Lower leg skin (tissue), 4 donors: ENCODE measurements at regions not wholly inside any gene's neighbourhood (a gene's known extent, or its start where the extent isn't known, plus 50 kb on each side); places are given as distances from the start of the nearest gene placed in this dataset.
"Not testable (repeated sequence)": the region's sequence is repeated elsewhere in the genome, so short reads cannot be mapped to it uniquely, and the experiment has no call there.

Source experiments
- DNase-seq, 2 donors: peaks; one replicate each; pipeline ENCODE4 v3.0.0-alpha.2; 2019; ENCODE audit warnings: low spot score in 2 of 2
- H3K4me3 ChIP-seq: fragments of 200-600 bp; sonication (generic); 2 replicates; pipeline ENCODE4 v1.5.1; 2017; ENCODE audit warnings: mild to moderate bottlenecking, low read depth; ENCODE audit not compliant: poor library complexity, severe bottlenecking
- POLR2A ChIP-seq, 2 donors: fragments of 450-650 bp; IDR thresholded peaks; one replicate each; pipeline ENCODE4 v1.6.1; 2016 to 2017; ENCODE audit warnings: antibody characterized with exemption in 2 of 2, mild to moderate bottlenecking in 1 of 2, moderate library complexity in 1 of 2
- WGBS, 2 donors: methylation state at CpG; one replicate each; pipeline ENCODE4 v1.1.5; 2018; 5-methylcytosine and 5-hydroxymethylcytosine counted together
- intact Hi-C: fragments of 100-400 bp; cut with DNase I; formaldehyde crosslinking; loops from one replicate; pipeline ENCODE4 v1.15.0; 2023; ENCODE audit warnings: low total_unique reads
- TF ChIP-seq, protein P1 (sequence below), 3 donors: fragments of 450-650 bp; IDR thresholded peaks; one replicate each; pipeline ENCODE4 v1.5.1; 2016; ENCODE audit warnings: antibody characterized with exemption in 3 of 3, mild to moderate bottlenecking in 3 of 3, moderate library complexity in 2 of 3

GRCh38 chr2:217597681-217598080 lies 405.1 kb downstream of the TNS1 start:
- TF ChIP-seq, protein P1, sequence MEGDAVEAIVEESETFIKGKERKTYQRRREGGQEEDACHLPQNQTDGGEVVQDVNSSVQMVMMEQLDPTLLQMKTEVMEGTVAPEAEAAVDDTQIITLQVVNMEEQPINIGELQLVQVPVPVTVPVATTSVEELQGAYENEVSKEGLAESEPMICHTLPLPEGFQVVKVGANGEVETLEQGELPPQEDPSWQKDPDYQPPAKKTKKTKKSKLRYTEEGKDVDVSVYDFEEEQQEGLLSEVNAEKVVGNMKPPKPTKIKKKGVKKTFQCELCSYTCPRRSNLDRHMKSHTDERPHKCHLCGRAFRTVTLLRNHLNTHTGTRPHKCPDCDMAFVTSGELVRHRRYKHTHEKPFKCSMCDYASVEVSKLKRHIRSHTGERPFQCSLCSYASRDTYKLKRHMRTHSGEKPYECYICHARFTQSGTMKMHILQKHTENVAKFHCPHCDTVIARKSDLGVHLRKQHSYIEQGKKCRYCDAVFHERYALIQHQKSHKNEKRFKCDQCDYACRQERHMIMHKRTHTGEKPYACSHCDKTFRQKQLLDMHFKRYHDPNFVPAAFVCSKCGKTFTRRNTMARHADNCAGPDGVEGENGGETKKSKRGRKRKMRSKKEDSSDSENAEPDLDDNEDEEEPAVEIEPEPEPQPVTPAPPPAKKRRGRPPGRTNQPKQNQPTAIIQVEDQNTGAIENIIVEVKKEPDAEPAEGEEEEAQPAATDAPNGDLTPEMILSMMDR (IDR thresholded peaks at IDR 0.05), result no peak
- TF ChIP-seq POLR2A (IDR thresholded peaks at IDR 0.05), result no peak

GRCh38 chr2:217597145-217597544 lies 405.6 kb downstream of the TNS1 start:
- 85 to 90% methylated on average over 4 of the region's 4 CpGs for WGBS, 2 donors
- intact Hi-C loops, result no loop called here
- no peak for DNase-seq
- no peak overlapping the region for H3K4me3 ChIP-seq
- no peak for TF ChIP-seq POLR2A (IDR thresholded peaks at IDR 0.05)
- TF ChIP-seq, protein P1 (IDR thresholded peaks at IDR 0.05), result no peak

More at GRCh38 chr2:217597681-217598080, 405.1 kb downstream of the TNS1 start:
- H3K4me3 ChIP-seq, result no peak overlapping the region
- DNase-seq, result no peak
- WGBS, 2 donors, result 77 to 86% methylated on average over 6 of the region's 6 CpGs
- intact Hi-C loops, result no loop called here

DNA sequence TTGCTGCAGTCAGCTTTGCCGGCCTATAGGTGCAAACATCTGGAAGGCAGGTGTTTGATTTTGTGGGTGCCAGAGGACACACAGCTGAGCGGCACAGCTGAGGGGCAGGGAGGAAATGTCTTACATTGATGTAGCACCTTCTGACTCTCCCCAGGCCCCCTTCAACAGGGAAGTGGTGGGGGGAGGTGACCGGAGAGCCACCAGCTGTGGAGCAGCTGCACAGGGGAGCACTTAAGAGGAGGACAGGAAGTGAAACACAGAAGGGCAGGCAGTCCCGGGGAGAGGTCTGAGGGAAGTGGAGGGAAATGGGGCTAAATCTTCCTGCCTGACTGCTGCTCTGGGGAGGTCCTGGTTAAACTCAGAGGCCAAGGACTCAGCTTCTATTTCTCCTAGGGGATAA lies 409.1 kb downstream of the TNS1 start:
- no peak for TF ChIP-seq POLR2A (IDR thresholded peaks at IDR 0.05)
- TF ChIP-seq, protein P1 (IDR thresholded peaks at IDR 0.05), result no peak
- WGBS, 2 donors, result 56 to 77% methylated on average over 4 of the region's 4 CpGs
- intact Hi-C loops, result no loop called here
- no peak for DNase-seq
- H3K4me3 ChIP-seq, result no peak overlapping the region

GRCh38 chr2:217588266-217588665 lies 414.5 kb downstream of the TNS1 start:
- DNase-seq, result no peak
- TF ChIP-seq, protein P1 (IDR thresholded peaks at IDR 0.05), result no peak
- TF ChIP-seq POLR2A (IDR thresholded peaks at IDR 0.05), result no peak
- H3K4me3 ChIP-seq, result no peak overlapping the region
- 90 to 93% methylated on average over 4 of the region's 4 CpGs for WGBS, 2 donors
- intact Hi-C loops, result no loop called here

- H3K4me3 ChIP-seq, result no peak overlapping the region
- intact Hi-C loops, result no loop called here
- TF ChIP-seq, protein P1 (IDR thresholded peaks at IDR 0.05), result no peak
- TF ChIP-seq POLR2A (IDR thresholded peaks at IDR 0.05), result no peak
- 44 to 47% methylated on average over 3 of the region's 3 CpGs for WGBS, 2 donors
- DNase-seq, result no peak
These were observed 417.4 kb downstream of the TNS1 start for GRCh38 chr2:217585362-217585761.

GRCh38 chr2:217580407-217580806 lies 422.4 kb downstream of the TNS1 start:
- 67 to 85% methylated on average over 1 of the region's 1 CpG for WGBS, 2 donors
- H3K4me3 ChIP-seq, intact Hi-C loops, DNase-seq: not testable (repeated sequence)
